SW 1271 (cell line): ENCODE measurements at regions not wholly inside any gene's neighbourhood (a gene's known extent, or its start where the extent isn't known, plus 50 kb on each side); places are given as distances from the start of the nearest gene placed in this dataset.

ENCODE experiments used
- DNase-seq, 2 experiments: peaks; one replicate each; lab custom pipeline; 2025; lab: John Stamatoyannopoulos, UW

GRCh38 chr14:25993830-25994229 lies 604.0 kb downstream of the NOVA1 start:
- DNase-seq: no peak

- DNase-seq: no peak
Observed at GRCh38 chr14:25988536-25988935, 609.3 kb downstream of the NOVA1 start.

GRCh38 chr14:25955772-25956171 lies 642.1 kb downstream of the NOVA1 start:
- DNase-seq: no peak

- DNase-seq: no peak
Observed at GRCh38 chr14:25953532-25954139, 644.2 kb downstream of the NOVA1 start.

GRCh38 chr14:25945746-25946145 lies 652.1 kb downstream of the NOVA1 start:
- DNase-seq: no peak

- no peak for DNase-seq
Observed at GRCh38 chr14:25944020-25944419, 653.8 kb downstream of the NOVA1 start.

GRCh38 chr14:25943329-25943728 lies 654.5 kb downstream of the NOVA1 start:
- no peak for DNase-seq

- no peak for DNase-seq
Observed at GRCh38 chr14:25942090-25942489, 655.7 kb downstream of the NOVA1 start.

- DNase-seq: no peak
Observed at GRCh38 chr14:25933731-25934130, 664.1 kb downstream of the NOVA1 start.

- DNase-seq: no peak
Observed at GRCh38 chr14:25929881-25930615, 667.8 kb downstream of the NOVA1 start.

GRCh38 chr14:25911831-25912230 lies 686.0 kb downstream of the NOVA1 start:
- DNase-seq: no peak

GRCh38 chr14:25909045-25909747 lies 688.6 kb downstream of the NOVA1 start:
- no peak for DNase-seq

GRCh38 chr14:25908277-25909044 lies 689.4 kb downstream of the NOVA1 start:
- no peak for DNase-seq

- DNase-seq: no peak
Observed at GRCh38 chr14:25904446-25904845, 693.4 kb downstream of the NOVA1 start.

GRCh38 chr14:25899197-25899596 lies 698.6 kb downstream of the NOVA1 start:
- no peak for DNase-seq

- no peak for DNase-seq
Observed at GRCh38 chr14:25896777-25897176, 701.1 kb downstream of the NOVA1 start.

GRCh38 chr14:25895740-25896139 lies 702.1 kb downstream of the NOVA1 start:
- DNase-seq: no peak

GRCh38 chr14:25887251-25887878 lies 710.5 kb downstream of the NOVA1 start:
- no peak for DNase-seq

- no peak for DNase-seq
Observed at GRCh38 chr14:25884657-25885056, 713.2 kb downstream of the NOVA1 start.

- no peak for DNase-seq
Observed at GRCh38 chr14:25882899-25883298, 714.9 kb downstream of the NOVA1 start.

- DNase-seq: no peak
Observed at GRCh38 chr14:25875475-25875874, 722.4 kb downstream of the NOVA1 start.

- no peak for DNase-seq
Observed at GRCh38 chr14:25869854-25870253, 728.0 kb downstream of the NOVA1 start.
